NCI-H1105 (cell line): ENCODE measurements at regions not wholly inside any gene's neighbourhood (a gene's known extent, or its start where the extent isn't known, plus 50 kb on each side); places are given as distances from the start of the nearest gene placed in this dataset.

Experiments
- DNase-seq: peaks from one replicate; lab custom pipeline; 2025; lab: John Stamatoyannopoulos, UW

DNA sequence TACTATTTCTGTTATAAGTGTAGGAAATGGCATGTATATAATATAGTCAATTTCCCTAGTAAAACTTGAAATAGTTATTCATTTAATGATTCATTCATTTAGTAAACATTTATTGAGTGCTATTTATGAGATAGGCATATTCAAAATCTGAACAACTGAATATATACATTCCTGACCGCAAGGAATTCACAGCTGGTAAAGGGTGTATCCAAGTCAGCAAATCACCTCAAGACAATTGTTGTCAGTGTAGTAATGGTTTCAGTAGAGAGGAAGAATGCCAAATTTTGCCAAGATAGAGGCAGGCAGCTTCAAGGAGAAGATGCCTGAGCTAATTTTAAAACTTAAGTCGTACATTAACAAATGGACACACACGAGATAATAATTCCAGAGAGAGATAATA lies 89.8 kb upstream of the CHST9 start:
- DNase-seq, result no peak

DNA sequence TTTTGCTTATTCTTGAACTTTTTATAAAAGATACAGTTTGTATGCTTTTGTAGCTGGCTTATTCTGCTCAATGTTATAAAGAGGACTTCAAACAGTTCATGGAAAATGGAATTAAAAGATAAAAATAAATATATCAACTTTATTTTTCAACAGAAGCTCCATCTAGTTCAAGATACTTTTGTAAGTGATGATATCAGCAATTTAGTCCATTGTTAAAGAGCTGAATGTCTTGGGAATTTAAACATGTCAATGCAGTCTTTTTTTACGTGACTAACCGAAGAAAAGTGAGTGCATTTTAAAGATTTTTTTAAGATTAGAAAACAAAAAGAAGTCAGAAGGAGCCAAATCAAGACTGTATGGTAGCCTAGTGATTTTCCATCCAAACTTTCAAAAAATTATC lies 85.4 kb upstream of the CHST9 start:
- DNase-seq, result no peak

GRCh38 chr18:27263369-27263768 lies 78.3 kb upstream of the CHST9 start:
- DNase-seq, result no peak

- DNase-seq, result no peak
Observed at GRCh38 chr18:27261769-27262549, 76.9 kb upstream of the CHST9 start.

- DNase-seq, result no peak
Observed at GRCh38 chr18:27253571-27253970, 68.5 kb upstream of the CHST9 start.

GRCh38 chr18:27250471-27250870 lies 65.4 kb upstream of the CHST9 start:
- DNase-seq, result no peak

- no peak for DNase-seq
Observed at GRCh38 chr18:27249933-27250332, 64.8 kb upstream of the CHST9 start.

DNA sequence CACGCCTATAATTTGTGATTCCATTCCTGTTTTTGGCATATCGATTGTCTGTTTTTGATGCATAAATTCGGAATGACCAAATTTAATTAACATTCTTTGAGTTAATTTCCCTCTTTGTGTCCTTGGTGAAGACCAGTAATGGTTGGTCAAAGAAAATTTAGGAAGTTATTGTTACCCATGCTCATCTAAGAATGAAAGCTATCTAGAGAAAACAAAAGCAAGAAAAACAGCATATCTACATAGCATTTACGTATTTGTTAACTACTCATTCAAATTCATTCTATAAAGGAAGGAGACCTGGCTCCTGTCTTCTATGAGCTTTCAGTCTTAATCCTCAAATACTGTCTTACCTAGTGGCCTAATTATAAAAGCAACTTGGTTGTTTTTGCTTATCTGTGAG lies 59.2 kb upstream of the CHST9 start:
- DNase-seq, result no peak

DNA sequence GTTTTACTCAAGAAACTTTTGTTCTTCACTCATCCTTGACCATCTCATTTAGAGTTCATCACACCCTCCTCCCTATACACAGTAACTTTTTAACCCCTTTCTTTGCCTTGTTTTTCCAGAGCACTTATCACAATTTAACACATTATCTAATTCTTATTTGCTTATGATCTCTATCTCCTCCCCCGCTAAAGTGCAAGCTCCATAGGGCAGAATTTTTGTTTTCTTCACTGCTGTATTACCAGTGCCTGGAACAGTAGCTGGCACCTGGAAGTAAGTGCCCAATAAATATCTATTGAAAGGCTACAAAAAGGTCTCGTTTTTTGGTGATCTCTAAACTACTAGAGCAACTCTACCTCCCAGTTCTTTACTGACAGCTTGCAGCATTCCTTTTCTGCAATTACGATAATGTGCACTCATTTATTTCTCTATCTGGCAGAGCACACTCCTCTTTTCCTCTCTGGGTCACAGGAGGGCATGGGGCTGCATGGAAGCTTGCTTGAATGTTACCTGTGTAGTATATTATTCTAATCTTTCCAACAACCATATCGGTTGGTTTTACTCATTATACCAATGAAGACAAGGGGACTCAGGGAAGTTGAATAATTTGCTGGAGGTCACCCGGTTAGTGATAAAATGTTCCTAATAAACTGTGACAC lies 57.4 kb upstream of the CHST9 start:
- DNase-seq, result no peak

DNA sequence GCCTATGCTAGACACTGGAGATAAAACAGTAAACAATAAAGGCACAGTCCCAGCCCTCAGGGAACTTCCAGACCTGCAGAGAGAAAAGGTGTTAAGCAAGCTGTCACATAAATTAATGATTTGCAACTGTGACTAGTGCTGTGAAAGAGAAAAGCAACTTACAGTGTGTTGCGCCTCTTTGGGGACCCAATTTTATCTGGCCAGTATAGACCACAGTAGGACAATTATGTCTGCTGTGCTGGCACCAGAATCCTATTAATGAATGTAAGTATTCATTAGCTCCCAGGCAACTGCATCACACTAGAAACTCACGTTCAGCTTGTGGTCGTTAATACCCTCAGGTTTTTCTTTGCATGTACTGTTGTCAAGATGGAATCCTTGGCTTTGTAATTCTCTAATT lies 55.3 kb upstream of the CHST9 start:
- no peak for DNase-seq

DNA sequence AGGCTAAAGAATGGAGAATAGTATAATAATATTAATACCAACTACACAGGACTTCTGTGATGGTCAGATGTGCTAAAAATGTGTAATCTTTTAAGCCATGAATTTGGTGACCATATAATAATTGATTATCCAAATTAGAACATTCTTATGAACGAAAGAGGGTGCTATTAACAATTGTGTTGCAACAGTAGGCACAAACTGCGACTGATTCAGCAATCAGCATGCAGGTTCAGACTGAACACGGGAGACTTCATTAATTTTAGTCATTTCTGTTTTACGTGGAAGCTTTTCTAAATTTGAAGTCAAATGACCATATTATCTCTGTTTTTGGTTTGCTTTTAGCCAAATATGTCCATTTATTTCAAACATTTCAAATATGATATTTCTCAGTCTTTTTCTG lies 54.6 kb upstream of the CHST9 start:
- DNase-seq, result no peak

DNA sequence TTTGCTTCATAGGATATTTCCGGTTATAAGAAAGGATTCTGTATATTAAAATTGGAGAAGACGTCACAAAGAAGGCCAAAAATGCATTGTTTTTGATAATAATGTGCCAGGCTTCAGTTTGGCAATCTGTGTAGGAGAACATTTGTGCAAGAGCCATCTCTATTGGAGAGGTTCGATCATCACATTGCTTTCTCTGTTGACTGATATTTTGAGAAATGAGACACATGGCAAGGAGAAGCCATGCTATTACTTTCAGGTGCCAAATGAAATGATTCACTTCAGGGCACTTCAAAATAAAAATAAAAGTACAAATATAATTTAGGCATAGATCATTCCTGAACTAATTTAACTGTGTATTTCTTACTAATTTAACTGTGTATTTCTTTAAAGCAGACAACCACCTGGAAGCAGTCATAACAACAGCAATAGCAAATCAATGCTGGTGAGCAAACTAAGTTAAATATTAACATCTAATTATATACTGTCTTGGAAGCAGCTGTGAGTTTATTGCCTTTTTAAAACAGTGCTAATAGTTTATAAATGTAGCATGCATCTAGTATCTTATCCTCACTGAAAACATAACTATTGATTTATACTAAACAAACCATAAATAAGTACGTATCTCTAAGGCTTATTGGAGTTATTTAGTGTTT lies 50.2 kb upstream of the CHST9 start:
- DNase-seq, result no peak
